ENCODE measurements at regions not wholly inside any gene's neighbourhood (a gene's known extent, or its start where the extent isn't known, plus 50 kb on each side); places are given as distances from the start of the nearest gene placed in this dataset.

DNA sequence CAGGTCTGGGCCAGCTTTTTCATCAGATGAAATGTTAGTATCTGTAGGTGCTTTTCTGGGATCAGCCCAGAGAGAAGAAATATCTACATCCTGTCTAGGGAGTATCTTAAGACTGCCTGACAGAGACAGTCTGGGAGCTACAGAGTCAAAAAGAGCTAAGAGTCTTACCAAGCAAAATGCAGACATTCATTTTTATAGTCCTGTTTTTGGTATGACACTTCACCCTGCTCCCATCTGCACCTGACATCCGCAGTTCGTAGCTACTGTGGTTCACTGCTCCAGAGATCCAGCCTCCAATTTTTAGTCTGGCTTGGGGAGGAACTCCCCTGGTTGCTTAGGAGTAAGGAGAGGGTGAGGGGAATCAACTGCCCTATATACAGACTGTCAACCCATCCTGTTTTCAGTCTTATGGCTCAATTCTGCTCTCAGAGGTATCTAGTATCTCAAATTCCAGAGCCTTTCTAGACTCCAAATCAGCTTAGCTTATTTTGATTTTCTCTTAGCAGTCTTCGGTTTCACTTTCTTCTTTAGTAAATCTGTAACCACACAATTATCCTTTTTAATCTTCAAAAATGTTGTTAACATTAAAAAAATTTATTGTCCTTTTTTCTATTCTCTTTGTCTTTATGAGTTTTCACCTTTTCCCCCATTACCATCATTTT lies 97.8 kb downstream of the TMEM100 start:
- TF ChIP-seq, protein P1, sequence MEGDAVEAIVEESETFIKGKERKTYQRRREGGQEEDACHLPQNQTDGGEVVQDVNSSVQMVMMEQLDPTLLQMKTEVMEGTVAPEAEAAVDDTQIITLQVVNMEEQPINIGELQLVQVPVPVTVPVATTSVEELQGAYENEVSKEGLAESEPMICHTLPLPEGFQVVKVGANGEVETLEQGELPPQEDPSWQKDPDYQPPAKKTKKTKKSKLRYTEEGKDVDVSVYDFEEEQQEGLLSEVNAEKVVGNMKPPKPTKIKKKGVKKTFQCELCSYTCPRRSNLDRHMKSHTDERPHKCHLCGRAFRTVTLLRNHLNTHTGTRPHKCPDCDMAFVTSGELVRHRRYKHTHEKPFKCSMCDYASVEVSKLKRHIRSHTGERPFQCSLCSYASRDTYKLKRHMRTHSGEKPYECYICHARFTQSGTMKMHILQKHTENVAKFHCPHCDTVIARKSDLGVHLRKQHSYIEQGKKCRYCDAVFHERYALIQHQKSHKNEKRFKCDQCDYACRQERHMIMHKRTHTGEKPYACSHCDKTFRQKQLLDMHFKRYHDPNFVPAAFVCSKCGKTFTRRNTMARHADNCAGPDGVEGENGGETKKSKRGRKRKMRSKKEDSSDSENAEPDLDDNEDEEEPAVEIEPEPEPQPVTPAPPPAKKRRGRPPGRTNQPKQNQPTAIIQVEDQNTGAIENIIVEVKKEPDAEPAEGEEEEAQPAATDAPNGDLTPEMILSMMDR (IDR thresholded peaks at IDR 0.05; ENCODE audit: control extremely low read depth in 1 of 3, insufficient read depth in 1 of 3, low read depth in 1 of 3, low read length in 3 of 3) = no peak
- no peak for TF ChIP-seq EGR1 (IDR thresholded peaks at IDR 0.05; ENCODE audit: borderline replicate concordance, low read depth, low read length)
- no peak for TF ChIP-seq POLR2A (IDR thresholded peaks at IDR 0.05; ENCODE audit: control extremely low read depth in 1 of 2, low read depth in 2 of 2, low read length in 2 of 2)

Data from H1 (cell line).